ENCODE measurements at regions not wholly inside any gene's neighbourhood (a gene's known extent, or its start where the extent isn't known, plus 50 kb on each side); places are given as distances from the start of the nearest gene placed in this dataset.

DNA sequence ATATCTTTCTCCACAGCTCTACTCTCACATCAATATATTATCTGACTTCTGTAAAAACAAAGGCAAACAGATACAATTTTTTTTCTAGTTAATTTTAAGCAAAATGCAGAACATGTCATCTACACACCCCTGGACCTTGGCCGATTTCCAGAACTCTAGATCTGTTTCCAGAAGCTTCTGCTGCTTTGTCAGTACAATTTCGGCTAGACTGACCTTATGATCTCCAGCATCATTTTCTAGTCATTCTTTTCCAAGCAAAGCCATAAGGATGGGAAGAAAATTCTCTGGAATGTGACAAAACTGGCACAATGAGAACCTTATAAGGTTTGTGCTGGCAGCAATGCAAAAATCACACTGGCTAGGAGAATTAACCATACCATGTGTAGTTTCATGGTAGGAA, 132.8 kb upstream of the MPDZ start:
- BruUV-seq (replicated peaks), result no TSS peak

DNA sequence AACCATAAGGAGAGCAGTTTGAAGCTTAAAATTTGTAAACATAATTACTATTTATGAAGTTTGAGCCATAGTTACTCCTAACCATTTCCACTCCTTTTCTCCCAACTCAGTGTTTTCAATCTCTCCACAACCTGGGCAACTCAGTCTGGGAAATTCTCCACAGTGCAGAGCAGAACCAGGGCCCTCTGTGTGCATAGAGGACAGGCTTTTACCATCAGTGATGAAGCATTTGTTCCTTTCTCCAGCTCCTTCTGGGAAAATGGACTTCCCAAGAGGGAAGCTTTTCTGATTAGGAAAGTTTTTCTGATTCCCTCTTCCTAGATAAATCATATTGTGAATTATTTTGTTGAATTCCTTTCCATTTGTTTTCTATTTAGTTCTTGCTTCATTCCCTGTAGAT, 132.3 kb upstream of the MPDZ start:
- no peak for DNase-seq (ENCODE audit: low spot score)
- Histone ChIP-seq H3K4me2 (ENCODE audit: low read length) (no peak overlapping the region), H3K27ac (ENCODE audit: low read depth, low read length, poor library complexity, severe bottlenecking) (no peak overlapping the region), H3K79me2 (ENCODE audit: insufficient read depth, low read depth, low read length) (no peaks in the 10 kb centered on the region), H3K9me2 (ENCODE audit: insufficient read depth, low read length) (no peaks in the 10 kb centered on the region), H2AFZ (ENCODE audit: low read length) (no peak overlapping the region), H3K36me3 (ENCODE audit: insufficient read depth, low read length) (no peaks in the 10 kb centered on the region), H4K20me1 (ENCODE audit: insufficient read depth, low read length) (no peaks in the 10 kb centered on the region), H3K9me3 (ENCODE audit: low read length) (no peaks in the 10 kb centered on the region), H3K4me1 (ENCODE audit: insufficient read depth, low read length, poor library complexity, severe bottlenecking) (no peaks in the 10 kb centered on the region), H3K4me3 (ENCODE audit: low read depth, low read length, poor library complexity, severe bottlenecking) (no peak overlapping the region)
- TF ChIP-seq EZH2phosphoT487 (IDR thresholded peaks at IDR 0.05; ENCODE audit: borderline replicate concordance, low read depth, low read length), result no peak
- TF ChIP-seq, protein P1, sequence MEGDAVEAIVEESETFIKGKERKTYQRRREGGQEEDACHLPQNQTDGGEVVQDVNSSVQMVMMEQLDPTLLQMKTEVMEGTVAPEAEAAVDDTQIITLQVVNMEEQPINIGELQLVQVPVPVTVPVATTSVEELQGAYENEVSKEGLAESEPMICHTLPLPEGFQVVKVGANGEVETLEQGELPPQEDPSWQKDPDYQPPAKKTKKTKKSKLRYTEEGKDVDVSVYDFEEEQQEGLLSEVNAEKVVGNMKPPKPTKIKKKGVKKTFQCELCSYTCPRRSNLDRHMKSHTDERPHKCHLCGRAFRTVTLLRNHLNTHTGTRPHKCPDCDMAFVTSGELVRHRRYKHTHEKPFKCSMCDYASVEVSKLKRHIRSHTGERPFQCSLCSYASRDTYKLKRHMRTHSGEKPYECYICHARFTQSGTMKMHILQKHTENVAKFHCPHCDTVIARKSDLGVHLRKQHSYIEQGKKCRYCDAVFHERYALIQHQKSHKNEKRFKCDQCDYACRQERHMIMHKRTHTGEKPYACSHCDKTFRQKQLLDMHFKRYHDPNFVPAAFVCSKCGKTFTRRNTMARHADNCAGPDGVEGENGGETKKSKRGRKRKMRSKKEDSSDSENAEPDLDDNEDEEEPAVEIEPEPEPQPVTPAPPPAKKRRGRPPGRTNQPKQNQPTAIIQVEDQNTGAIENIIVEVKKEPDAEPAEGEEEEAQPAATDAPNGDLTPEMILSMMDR (conservative IDR thresholded peaks at IDR 0.05; ENCODE audit: low read length), result no peak
- CTCF ChIA-PET (ENCODE audit: unreplicated experiment), result no interaction called here
- no TSS peak for BruUV-seq (replicated peaks)
- POLR2A ChIA-PET, result no interaction called here
- intact Hi-C loops (cut with micrococcal nuclease; ENCODE audit: unreplicated experiment), result no loop called here

More for the DNA sequence above, 132.8 kb upstream of the MPDZ start:
- POLR2A ChIA-PET, result no interaction called here
- DNase-seq (ENCODE audit: low spot score), result no peak
- intact Hi-C loops (cut with micrococcal nuclease; ENCODE audit: unreplicated experiment), result no loop called here
- CTCF ChIA-PET (ENCODE audit: unreplicated experiment), result no interaction called here
- Histone ChIP-seq H2AFZ (ENCODE audit: low read length) (no peak overlapping the region), H3K9me2 (ENCODE audit: insufficient read depth, low read length) (no peaks in the 10 kb centered on the region), H3K79me2 (ENCODE audit: insufficient read depth, low read depth, low read length) (no peaks in the 10 kb centered on the region), H3K4me2 (ENCODE audit: low read length) (no peak overlapping the region), H4K20me1 (ENCODE audit: insufficient read depth, low read length) (no peaks in the 10 kb centered on the region), H3K36me3 (ENCODE audit: insufficient read depth, low read length) (no peaks in the 10 kb centered on the region), H3K4me1 (ENCODE audit: insufficient read depth, low read length, poor library complexity, severe bottlenecking) (no peaks in the 10 kb centered on the region), H3K9me3 (ENCODE audit: low read length) (no peaks in the 10 kb centered on the region), H3K4me3 (ENCODE audit: low read depth, low read length, poor library complexity, severe bottlenecking) (no peak overlapping the region), H3K27ac (ENCODE audit: low read depth, low read length, poor library complexity, severe bottlenecking) (no peak overlapping the region)
- TF ChIP-seq EZH2phosphoT487 (IDR thresholded peaks at IDR 0.05; ENCODE audit: borderline replicate concordance, low read depth, low read length), result no peak
- TF ChIP-seq, protein P1 (conservative IDR thresholded peaks at IDR 0.05; ENCODE audit: low read length), result no peak

DNA sequence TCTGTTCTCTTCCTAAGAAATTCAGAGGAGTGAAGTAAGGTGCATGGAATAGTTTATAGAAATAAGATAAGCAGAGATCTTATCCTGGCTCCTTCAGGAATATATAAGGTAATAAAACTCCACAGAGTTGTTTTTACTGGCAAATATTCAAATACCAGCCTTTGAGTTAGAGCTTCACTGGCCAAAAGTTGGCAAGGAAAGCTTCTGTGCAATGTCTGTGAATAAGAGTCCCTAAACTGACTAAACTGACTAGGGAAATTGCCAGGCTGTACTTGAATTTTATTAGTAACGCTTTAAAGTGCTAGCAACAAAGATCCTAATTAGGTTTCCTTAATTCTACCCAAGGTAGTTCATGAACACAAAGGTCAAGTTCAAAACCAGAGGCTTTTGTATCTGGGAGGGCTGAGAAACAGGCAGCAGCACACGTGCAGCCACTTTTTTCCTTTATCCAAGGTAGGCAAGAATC, 131.1 kb upstream of the MPDZ start:
- Histone ChIP-seq H3K9me3 (ENCODE audit: low read length) (no peaks in the 10 kb centered on the region), H3K4me1 (ENCODE audit: insufficient read depth, low read length, poor library complexity, severe bottlenecking) (no peaks in the 10 kb centered on the region), H3K9me2 (ENCODE audit: insufficient read depth, low read length) (no peaks in the 10 kb centered on the region), H3K4me2 (ENCODE audit: low read length) (no peak overlapping the region), H3K4me3 (ENCODE audit: low read depth, low read length, poor library complexity, severe bottlenecking) (no peak overlapping the region), H4K20me1 (ENCODE audit: insufficient read depth, low read length) (no peaks in the 10 kb centered on the region), H3K27ac (ENCODE audit: low read depth, low read length, poor library complexity, severe bottlenecking) (no peak overlapping the region), H3K79me2 (ENCODE audit: insufficient read depth, low read depth, low read length) (no peaks in the 10 kb centered on the region), H3K36me3 (ENCODE audit: insufficient read depth, low read length) (no peaks in the 10 kb centered on the region), H2AFZ (ENCODE audit: low read length) (no peak overlapping the region)
- ChIA-PET CTCF (ENCODE audit: unreplicated experiment) (no interaction called here), POLR2A (no interaction called here)
- BruUV-seq (replicated peaks), result no TSS peak
- intact Hi-C loops (cut with micrococcal nuclease; ENCODE audit: unreplicated experiment), result no loop called here
- no peak for DNase-seq (ENCODE audit: low spot score)
- TF ChIP-seq, protein P1 (conservative IDR thresholded peaks at IDR 0.05; ENCODE audit: low read length), result no peak
- no peak for TF ChIP-seq EZH2phosphoT487 (IDR thresholded peaks at IDR 0.05; ENCODE audit: borderline replicate concordance, low read depth, low read length)

Data from OCI-LY7 (cell line).